Globus pallidus (tissue), 1 donor: ENCODE measurements at regions not wholly inside any gene's neighbourhood (a gene's known extent, or its start where the extent isn't known, plus 50 kb on each side); places are given as distances from the start of the nearest gene placed in this dataset.
"Not testable (repeated sequence)": the region's sequence is repeated elsewhere in the genome, so short reads cannot be mapped to it uniquely, and the experiment has no call there.

Experiments
- DNase-seq: peaks from one replicate; pipeline ENCODE4 v3.0.0-alpha.2; 2015; ENCODE audit warnings: low spot score

DNA sequence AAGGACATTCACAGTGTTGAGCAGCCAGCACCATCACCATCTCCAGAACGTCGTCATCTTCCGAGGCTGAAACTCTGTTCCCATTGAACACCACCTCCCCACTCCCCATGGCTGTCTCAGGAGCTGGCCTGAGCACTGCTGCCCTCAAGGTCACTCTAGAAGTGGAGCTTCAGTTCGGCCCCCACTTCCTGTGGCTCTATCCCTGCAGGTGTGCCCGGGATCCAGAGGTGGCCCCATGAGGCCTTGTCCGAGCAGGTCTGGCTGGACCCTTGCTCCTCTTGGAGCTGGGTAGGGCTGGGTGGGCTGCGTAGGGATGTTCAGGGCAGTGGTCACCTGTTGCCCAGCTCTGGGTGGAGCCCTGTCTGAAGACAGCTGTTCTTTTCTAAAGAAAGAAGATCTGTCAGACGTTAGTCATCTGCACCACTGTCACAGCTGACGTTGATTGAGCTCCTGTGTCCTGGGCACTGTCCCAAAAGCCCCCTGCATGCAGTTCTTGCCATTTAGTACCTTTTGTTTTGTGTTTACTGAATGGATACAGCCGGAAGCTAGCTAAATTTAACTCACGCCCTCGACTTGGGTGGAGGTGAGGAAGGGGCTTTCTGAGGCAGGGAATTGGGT, 75.5 kb upstream of the CLDN5 start:
- no peak for DNase-seq

GRCh38 chr22:19603346-19603745, 79.1 kb upstream of the CLDN5 start:
- not testable (repeated sequence) for DNase-seq

GRCh38 chr22:19603767-19604166, 79.6 kb upstream of the CLDN5 start:
- DNase-seq = no peak

DNA sequence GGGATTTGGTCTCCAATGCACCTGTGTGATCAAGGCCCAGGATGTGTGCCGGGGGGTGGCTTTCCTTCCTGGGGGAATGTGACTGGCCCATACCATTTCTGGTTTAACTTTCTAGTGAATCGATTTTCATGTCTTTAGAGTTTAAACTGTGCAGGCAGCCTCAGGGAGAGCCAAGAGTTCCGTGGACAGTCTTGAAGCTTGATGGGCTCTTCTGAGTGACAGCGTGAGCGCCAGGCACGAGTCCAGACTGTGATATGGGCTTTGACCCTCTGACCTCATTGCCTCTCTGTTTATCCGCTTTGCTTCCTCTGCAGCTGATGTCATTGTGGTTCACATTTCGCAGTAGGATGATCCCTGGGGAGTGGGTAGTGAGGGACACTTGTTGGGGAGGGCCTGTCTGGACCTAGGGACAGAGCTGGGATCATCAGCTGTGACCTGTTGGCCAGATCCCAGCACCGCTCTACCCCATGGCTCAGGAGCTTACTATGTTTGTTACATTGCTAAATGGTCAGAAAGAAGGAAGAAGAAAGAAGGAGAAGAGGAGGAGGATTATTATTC, 80.6 kb upstream of the CLDN5 start:
- DNase-seq = no peak

- no peak for DNase-seq
These were observed 81.5 kb upstream of the CLDN5 start for GRCh38 chr22:19605508-19606331.

DNA sequence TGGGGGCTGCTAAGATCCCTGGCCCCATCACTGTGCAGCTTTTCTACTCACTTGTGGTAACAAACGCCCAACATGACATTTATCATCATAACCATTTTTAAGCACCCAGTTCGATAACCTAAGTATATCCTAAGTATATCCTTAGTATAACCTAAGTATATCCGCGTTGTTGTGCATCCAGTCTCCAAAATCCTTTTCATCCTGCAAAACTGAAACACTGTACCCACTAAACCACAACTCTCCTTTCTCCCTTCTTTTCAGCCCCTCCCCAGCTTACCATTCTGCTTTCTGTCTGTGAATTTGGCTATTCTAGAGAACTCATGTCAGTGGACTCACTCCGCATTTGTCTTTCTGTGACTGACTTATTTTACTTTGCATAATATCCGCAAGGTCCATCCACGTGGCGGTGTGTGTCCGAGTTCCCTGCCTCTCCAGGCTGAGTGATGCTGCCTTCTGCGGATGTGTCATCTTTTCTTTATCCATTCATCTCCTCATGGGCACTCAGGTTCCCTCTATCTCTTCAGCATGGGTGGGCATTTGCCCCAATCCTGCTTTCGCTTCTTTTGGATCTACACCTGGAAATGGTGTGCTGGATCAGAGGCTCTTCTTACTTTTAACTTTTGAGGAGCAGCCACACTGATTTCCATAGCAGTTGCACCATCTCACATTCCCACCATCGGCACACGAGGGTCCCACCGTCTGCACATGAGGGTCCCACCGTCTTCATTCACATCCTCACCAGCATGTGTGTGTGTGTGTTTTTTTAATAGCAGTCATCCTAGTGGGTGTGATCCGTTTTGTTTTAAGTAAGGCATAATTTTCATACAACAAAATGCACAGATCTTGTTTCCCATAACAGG, 82.4 kb upstream of the CLDN5 start:
- DNase-seq = no peak

- DNase-seq = no peak
These were observed 83.2 kb upstream of the CLDN5 start for GRCh38 chr22:19607192-19608002.

- DNase-seq = no peak
These were observed 83.9 kb upstream of the CLDN5 start for GRCh38 chr22:19608003-19608690.

DNA sequence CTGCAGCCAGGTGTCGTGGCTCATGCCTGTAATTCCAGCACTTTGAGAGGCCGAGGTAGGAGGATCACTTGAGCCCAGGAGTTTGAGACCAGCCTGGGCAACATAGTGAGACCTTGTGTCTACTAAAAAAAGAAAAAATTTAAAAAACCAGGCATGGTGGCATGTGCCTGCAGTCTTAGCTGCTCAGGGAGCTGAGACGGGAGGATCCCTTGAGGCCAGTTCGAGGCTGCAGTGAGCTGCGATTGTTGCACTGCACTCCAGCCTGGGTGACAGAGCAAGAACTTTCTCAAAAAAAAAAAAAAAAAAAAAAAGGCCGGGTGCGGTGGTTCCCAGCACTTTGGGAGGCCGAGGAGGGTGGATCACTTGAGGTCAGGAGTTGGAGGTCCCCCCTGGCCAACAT, 85.5 kb upstream of the CLDN5 start:
- DNase-seq = not testable (repeated sequence)

- DNase-seq = no peak
These were observed 86.5 kb upstream of the CLDN5 start for GRCh38 chr22:19610518-19611253.

DNA sequence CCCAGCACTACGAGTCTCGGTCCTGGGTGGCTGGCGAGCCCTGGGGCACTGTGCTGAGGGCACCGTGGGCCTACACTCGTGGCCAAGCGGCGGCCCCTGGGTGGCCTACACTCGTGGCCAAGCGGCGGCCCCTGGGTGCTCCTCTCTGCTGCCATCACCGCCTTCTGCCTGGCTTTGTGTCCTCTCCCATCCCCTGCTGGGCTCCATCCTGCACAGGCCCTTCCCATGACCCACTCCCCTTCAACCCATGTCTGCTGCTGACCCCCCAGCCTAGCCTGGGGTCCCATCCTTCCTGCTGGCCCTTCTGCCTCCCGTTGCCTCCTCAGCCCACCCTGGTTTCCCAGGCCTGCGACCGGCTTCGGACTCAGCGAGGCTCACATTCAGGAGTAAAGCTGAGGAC, 87.4 kb upstream of the CLDN5 start:
- no peak for DNase-seq

DNA sequence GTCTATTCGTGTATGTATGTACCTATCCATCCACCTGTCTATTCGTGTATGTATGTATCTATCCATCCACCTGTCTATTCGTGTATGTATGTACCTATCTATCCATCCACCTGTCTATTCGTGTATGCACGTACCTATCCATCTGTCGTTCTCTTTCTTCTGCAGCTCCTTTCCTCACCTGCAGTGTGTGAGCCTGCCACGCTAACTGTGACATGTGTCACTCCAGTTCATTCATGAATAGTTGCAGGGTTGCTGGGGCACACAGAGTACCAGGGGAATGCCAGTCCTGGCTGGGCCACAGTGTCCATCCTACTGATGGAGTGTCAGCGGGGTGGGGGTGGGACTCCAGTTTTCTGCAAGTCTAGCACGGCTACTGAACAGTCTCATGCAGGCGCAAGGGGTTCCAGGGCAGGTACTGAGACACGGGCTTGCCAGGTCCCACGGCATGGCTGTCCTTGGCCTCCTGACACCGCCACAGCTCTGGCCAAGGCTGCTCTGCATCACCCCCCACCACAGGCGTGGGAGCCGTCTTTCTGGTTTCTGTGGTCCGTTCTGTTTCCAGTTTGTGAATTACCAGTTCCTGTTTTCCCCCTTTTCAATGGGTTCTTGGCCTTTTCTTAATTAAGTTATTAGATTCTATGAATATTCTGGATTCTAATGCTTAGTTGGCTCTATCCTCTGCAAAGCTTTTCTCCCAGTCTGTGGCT, 88.8 kb upstream of the CLDN5 start:
- no peak for DNase-seq

GRCh38 chr22:19614536-19614863, 90.3 kb upstream of the CLDN5 start:
- DNase-seq = no peak

DNA sequence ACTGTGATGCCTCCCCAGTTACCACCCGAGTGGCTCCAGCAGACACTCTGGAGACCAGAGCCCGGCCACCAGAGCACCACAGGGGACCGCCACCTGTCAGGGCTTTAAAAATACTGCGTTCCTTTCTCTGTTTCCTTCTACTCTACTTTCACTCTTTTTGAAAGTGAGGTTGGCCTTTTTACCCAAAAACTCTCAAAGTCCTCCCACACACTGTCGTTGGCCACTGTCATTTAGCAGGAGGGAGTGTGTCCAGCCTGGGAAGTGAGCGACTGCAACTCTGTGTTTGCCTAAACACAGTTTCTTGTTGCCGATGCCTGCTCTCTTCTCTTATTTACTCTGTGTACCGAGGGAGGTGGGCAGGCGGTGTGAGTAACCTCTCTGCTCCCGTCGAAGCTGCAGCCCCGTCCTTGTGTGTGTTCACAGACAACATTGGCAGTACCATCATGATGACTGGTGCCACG, 90.8 kb upstream of the CLDN5 start:
- no peak for DNase-seq

- no peak for DNase-seq
These were observed 91.8 kb upstream of the CLDN5 start for GRCh38 chr22:19615867-19616581.

DNA sequence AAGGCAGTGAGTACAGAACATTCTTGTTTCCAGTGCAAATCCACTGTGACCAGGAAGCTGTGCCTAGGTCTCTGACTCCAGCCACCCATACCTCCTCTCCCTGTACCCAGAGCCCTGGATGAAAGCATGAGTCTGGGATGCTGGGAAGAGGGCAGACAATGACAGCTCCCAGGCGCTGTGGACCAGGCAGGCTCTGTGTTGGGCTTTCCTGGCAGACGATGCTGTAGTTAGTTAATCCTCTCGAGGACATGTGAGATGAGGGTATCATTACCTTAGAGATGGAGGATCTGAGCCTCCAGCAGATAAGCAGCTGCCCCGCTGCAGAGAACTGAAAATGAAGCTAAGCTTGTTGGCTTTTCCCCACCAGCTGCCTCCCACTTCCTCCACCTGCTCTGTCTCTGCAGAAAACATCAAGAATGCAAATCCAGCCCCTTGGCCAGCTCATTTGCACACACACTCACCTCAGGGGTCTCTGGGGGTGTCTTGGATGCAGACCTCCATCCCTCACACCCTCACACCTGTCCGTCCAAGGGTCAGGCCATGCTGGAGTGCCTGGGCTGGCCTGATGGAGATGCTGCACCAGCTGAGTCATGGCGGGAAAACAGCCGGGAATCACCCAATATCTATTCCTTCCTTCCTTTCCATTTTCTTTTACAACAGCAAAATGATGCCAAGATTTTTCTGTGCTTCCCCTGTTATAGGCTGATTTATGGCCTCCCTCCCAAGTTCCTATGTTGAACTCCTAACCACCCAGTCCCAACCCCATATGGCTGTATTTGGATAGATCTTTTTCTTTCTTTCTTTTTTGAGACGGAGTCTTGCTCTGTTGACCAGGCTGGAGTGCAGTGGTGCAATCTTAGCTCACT, 94.9 kb upstream of the SEPTIN5 start:
- DNase-seq = no peak

DNA sequence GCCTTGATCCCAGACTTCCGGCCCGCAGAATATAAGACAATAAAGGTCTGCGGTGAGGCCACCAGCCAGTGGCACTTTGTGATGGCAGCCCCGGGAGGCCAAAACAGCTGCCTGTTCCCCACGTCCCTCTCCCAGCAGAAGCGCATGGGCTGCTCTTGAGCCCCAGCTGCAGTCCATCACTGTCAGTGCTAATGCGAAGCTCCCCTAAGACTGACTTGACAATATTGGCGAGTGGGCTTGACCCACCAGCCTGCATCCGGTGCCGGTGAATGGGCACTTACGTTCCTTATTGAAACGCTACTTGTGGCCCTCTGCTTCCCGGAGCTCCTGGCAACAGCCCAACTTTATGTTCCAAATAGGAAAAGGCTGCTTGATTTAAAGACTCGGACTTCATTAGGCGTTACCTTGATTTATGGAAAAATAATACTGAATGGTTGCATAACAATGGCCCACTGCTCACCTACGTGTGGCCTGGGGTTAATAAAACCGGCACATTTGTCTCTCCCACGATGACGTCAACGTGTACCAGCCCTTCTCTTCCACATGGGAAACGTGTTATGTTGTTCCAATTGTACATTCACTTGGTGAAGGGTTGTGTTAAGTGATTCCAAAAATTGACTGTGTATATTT, 93.4 kb upstream of the SEPTIN5 start:
- DNase-seq = no peak
